GM12864 (cell line): ENCODE measurements at regions not wholly inside any gene's neighbourhood (a gene's known extent, or its start where the extent isn't known, plus 50 kb on each side); places are given as distances from the start of the nearest gene placed in this dataset.

Source experiments
- DNase-seq: peaks from one replicate; pipeline ENCODE4 v3.0.0-alpha.2; 2011; ENCODE audit warnings: low read depth
- H3K4me3 ChIP-seq: 2 replicates; pipeline ENCODE4 v1.5.1; 2011; ENCODE audit warnings: mild to moderate bottlenecking, low read depth, low read length, control low read depth
- TF ChIP-seq, protein P1 (sequence below): IDR thresholded peaks from 2 replicates; pipeline ENCODE4 v1.5.1; 2011; ENCODE audit warnings: low read depth, mild to moderate bottlenecking, moderate library complexity, low read length, control low read depth, inconsistent platforms; ENCODE audit errors: missing control alignments

DNA sequence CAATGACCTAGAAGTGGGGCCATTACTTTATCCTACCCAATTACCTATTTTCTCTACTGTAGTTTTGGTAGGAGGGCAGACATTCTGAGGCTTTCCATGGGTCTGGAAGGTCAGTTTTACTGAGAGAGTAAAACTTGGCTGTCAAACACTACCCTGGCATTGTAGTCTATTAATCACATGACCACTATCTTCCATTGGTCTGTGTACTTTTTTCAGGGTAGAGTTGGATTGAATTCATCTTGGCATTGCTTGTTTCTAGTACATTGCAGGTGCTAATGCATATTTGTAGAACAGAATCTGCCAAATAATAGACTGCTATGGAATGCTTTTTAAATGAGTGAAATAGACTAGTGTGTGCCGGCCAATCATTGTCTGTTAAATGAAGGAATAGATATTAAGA is 271.9 kb downstream of the STIM2 start:
- no peak overlapping the region for H3K4me3 ChIP-seq
- DNase-seq: no peak
- TF ChIP-seq, protein P1, sequence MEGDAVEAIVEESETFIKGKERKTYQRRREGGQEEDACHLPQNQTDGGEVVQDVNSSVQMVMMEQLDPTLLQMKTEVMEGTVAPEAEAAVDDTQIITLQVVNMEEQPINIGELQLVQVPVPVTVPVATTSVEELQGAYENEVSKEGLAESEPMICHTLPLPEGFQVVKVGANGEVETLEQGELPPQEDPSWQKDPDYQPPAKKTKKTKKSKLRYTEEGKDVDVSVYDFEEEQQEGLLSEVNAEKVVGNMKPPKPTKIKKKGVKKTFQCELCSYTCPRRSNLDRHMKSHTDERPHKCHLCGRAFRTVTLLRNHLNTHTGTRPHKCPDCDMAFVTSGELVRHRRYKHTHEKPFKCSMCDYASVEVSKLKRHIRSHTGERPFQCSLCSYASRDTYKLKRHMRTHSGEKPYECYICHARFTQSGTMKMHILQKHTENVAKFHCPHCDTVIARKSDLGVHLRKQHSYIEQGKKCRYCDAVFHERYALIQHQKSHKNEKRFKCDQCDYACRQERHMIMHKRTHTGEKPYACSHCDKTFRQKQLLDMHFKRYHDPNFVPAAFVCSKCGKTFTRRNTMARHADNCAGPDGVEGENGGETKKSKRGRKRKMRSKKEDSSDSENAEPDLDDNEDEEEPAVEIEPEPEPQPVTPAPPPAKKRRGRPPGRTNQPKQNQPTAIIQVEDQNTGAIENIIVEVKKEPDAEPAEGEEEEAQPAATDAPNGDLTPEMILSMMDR: no peak

- TF ChIP-seq, protein P1: no peak
- no peak for DNase-seq
- no peak overlapping the region for H3K4me3 ChIP-seq
Observed at GRCh38 chr4:27140486-27140885, 279.8 kb downstream of the STIM2 start.

- TF ChIP-seq, protein P1: no peak
- H3K4me3 ChIP-seq: no peak overlapping the region
- no peak for DNase-seq
Observed at GRCh38 chr4:27141530-27141929, 280.9 kb downstream of the STIM2 start.

- TF ChIP-seq, protein P1: no peak
- DNase-seq: no peak
- H3K4me3 ChIP-seq: no peak overlapping the region
Observed at GRCh38 chr4:27142841-27143240, 282.2 kb downstream of the STIM2 start.

GRCh38 chr4:27145597-27145996 is 285.0 kb downstream of the STIM2 start:
- TF ChIP-seq, protein P1: no peak
- no peak overlapping the region for H3K4me3 ChIP-seq
- DNase-seq: no peak

DNA sequence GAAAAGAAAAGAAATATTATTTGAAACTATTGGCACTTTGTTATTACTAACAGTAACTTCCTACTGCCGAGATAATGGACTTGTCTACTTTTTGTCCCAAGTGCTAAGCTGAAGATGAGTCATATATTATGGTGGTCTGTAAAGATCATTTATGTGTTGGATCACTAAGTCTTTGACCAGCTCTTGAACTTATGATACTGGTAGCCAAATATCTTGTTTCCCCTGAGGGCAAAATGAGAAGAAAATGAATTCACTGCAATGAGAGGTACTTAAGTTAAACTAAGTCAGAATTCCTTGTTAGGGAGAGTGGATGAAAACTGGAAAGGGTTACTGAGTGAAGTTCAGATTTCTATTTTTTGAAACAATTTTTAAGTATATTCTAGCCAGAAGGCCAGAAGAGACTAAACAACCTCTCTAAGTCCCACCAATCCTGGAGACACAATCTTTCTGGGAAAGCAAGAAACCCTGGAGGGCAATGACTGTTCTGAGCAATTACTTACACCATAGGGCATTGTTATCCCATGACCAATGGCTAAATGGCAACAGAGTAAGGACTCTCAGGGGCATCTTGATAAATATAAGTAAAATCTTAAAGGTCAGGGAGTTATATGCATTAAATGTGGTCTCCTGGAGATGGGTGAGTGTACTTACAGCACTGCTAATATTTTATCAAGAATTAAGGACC is 287.7 kb downstream of the STIM2 start:
- no peak for DNase-seq
- TF ChIP-seq, protein P1: no peak
- H3K4me3 ChIP-seq: no peak overlapping the region

DNA sequence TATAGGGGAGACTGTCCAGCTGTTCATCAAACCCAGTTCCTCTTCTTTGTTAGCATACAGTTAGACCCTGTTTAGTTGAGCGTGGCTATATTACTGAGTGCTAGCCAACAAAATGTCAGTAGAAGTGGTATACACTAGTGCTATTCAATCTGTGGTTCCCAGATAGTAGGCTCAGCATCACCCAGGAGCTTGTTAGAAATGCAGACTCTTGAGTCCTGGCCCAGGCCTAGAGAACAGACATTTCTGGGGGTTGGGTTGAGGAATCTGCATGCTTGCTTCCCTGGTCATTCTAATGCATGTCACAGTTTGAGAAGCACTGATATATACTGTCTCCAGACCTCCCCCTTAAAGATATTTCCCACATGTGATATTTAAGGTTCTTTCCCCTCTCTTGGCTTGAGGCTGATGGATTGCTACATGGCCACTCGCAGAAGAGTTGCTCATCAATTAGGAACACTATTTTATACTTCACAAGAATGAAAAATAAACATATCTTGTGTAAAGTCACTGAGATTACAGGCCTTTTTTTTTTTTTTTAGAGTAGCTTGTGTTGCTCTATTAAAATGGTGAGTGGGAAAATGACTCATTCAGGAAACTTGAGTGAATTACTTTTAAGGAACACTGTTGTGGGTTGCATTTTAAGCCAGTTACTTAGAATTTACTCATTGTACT is 289.0 kb downstream of the STIM2 start:
- TF ChIP-seq, protein P1: no peak
- DNase-seq: no peak
- no peak overlapping the region for H3K4me3 ChIP-seq
